ENCODE measurements at regions not wholly inside any gene's neighbourhood (a gene's known extent, or its start where the extent isn't known, plus 50 kb on each side); places are given as distances from the start of the nearest gene placed in this dataset.

DNA sequence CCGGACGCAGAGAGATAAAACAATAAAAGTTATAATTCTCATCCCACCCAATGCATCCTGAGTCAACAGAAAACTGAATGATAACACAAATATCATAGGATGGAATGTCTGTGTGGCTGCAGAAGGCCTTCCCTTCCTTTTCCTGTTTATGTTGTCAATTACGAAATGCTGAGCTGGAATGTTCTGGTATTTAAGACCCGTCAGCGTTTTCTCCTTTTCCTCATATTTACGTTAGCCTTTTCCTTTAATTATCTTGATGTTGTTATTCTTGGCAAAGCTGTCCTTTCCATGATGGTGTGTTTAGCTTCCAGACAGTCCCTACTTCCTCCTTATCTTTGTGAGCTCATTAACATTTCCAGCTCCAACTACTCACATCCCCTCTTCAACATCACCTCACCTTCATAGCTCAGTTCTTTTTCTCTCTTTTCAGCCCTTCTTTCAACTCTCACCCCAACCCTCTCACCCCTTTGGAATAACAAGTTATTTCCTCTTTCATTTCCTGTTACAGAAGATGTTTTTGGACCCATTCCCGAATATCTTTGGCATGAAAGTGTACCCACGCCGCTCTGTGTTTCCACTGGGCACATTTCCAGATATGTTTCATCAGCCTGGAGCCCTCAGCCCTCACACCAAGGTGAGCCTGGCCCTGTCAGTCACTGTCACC, 221.6 kb downstream of the NR2F1-AS1 start:
- Histone ChIP-seq H3F3A (ENCODE audit: insufficient read depth, low read length) (no peaks in the 10 kb centered on the region), H3K36me3 (ENCODE audit: insufficient read depth, low read length) (no peaks in the 10 kb centered on the region), H3K9me3 (ENCODE audit: low read length) (no peaks in the 10 kb centered on the region), H3K27me3 (ENCODE audit: insufficient read depth, low read length) (no peaks in the 10 kb centered on the region; the same call in 1 of the 2 replicates), H3K4me1 (ENCODE audit: insufficient read depth, low read length, severe bottlenecking) (no peaks in the 10 kb centered on the region), H2AFZ (ENCODE audit: low read length) (no peak overlapping the region), H3K27ac (ENCODE audit: low read depth, low read length, poor library complexity, severe bottlenecking) (no peak overlapping the region), H3K79me2 (ENCODE audit: insufficient read depth, low read length) (no peaks in the 10 kb centered on the region), H3K4me2 (ENCODE audit: low read length) (no peak overlapping the region), H4K20me1 (ENCODE audit: insufficient read depth, low read length) (no peaks in the 10 kb centered on the region), H3K9ac (ENCODE audit: low read length) (no peak overlapping the region), H3K9me2 (ENCODE audit: low read depth, low read length) (no peaks in the 10 kb centered on the region), H3K4me3 (ENCODE audit: low read depth, low read length, poor library complexity, severe bottlenecking) (no peak overlapping the region)
- no peak for TF ChIP-seq EZH2 (IDR thresholded peaks at IDR 0.05; ENCODE audit: borderline replicate concordance, low read length)
- TF ChIP-seq, protein P1, sequence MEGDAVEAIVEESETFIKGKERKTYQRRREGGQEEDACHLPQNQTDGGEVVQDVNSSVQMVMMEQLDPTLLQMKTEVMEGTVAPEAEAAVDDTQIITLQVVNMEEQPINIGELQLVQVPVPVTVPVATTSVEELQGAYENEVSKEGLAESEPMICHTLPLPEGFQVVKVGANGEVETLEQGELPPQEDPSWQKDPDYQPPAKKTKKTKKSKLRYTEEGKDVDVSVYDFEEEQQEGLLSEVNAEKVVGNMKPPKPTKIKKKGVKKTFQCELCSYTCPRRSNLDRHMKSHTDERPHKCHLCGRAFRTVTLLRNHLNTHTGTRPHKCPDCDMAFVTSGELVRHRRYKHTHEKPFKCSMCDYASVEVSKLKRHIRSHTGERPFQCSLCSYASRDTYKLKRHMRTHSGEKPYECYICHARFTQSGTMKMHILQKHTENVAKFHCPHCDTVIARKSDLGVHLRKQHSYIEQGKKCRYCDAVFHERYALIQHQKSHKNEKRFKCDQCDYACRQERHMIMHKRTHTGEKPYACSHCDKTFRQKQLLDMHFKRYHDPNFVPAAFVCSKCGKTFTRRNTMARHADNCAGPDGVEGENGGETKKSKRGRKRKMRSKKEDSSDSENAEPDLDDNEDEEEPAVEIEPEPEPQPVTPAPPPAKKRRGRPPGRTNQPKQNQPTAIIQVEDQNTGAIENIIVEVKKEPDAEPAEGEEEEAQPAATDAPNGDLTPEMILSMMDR (IDR thresholded peaks at IDR 0.05; ENCODE audit: low read length), result no peak

DNA sequence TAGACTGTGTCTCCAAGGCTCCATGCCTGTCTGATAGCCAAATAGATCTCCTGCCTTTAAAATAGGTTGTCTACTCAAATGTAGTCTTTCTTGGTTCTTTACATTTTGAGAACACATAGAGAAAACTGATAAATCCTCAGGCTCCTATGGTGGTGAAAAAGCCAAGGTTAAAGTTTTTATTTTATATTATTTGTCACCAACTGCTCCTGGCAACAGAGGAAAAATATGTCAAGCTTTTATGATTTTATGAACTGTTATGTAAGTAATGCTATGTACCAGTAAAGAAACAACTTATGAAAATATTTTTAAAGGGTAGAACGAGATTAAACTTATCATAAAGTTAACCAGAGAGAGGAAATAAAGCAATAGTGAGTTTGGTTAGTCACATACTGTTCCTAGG, 222.8 kb downstream of the NR2F1-AS1 start:
- H2AFZ ChIP-seq (ENCODE audit: low read length), result no peak overlapping the region
- H3F3A ChIP-seq (ENCODE audit: insufficient read depth, low read length), result no peaks in the 10 kb centered on the region
- H3K36me3 ChIP-seq (ENCODE audit: insufficient read depth, low read length), result no peaks in the 10 kb centered on the region
- H3K4me1 ChIP-seq (ENCODE audit: insufficient read depth, low read length, severe bottlenecking), result no peaks in the 10 kb centered on the region
- H3K27me3 ChIP-seq (ENCODE audit: insufficient read depth, low read length), result no peaks in the 10 kb centered on the region
- no peak overlapping the region for H3K4me3 ChIP-seq (ENCODE audit: low read depth, low read length, poor library complexity, severe bottlenecking)
- H3K9me3 ChIP-seq (ENCODE audit: low read length), result no peaks in the 10 kb centered on the region
- no peak overlapping the region for H3K4me2 ChIP-seq (ENCODE audit: low read length)
- TF ChIP-seq, protein P1 (IDR thresholded peaks at IDR 0.05; ENCODE audit: low read length), result no peak
- TF ChIP-seq EZH2 (IDR thresholded peaks at IDR 0.05; ENCODE audit: borderline replicate concordance, low read length), result no peak
- H3K9me2 ChIP-seq (ENCODE audit: low read depth, low read length), result no peaks in the 10 kb centered on the region
- H3K27ac ChIP-seq (ENCODE audit: low read depth, low read length, poor library complexity, severe bottlenecking), result no peak overlapping the region
- no peaks in the 10 kb centered on the region for H3K79me2 ChIP-seq (ENCODE audit: insufficient read depth, low read length)
- H3K9ac ChIP-seq (ENCODE audit: low read length), result no peak overlapping the region
- H4K20me1 ChIP-seq (ENCODE audit: insufficient read depth, low read length), result no peaks in the 10 kb centered on the region

DNA sequence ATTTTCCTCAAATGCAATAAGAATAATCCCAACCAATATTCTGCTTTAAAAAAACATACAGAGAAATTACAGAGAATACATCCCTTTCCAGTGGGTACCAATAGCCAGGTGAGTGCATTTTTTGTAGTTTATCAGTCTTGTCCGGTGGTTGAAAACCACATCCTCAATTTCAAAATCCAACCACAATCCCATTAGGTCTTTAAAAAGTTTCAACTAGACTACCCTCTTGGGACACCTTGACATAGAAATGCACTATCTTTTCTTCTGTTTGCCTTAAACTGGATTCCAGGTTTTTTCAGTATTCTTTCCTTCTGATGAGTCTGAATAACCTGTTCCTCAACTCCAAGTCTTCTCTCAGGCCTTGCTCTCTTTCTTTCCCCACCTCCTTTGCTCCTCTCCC, 223.3 kb downstream of the NR2F1-AS1 start:
- Histone ChIP-seq H3K9ac (ENCODE audit: low read length) (no peak overlapping the region), H3K27ac (ENCODE audit: low read depth, low read length, poor library complexity, severe bottlenecking) (no peak overlapping the region), H3K4me3 (ENCODE audit: low read depth, low read length, poor library complexity, severe bottlenecking) (no peak overlapping the region), H3F3A (ENCODE audit: insufficient read depth, low read length) (no peaks in the 10 kb centered on the region), H3K9me3 (ENCODE audit: low read length) (no peaks in the 10 kb centered on the region), H3K4me2 (ENCODE audit: low read length) (no peak overlapping the region), H3K79me2 (ENCODE audit: insufficient read depth, low read length) (no peaks in the 10 kb centered on the region), H3K36me3 (ENCODE audit: insufficient read depth, low read length) (no peaks in the 10 kb centered on the region), H2AFZ (ENCODE audit: low read length) (no peak overlapping the region), H4K20me1 (ENCODE audit: insufficient read depth, low read length) (no peaks in the 10 kb centered on the region), H3K4me1 (ENCODE audit: insufficient read depth, low read length, severe bottlenecking) (no peaks in the 10 kb centered on the region), H3K27me3 (ENCODE audit: insufficient read depth, low read length) (no peaks in the 10 kb centered on the region), H3K9me2 (ENCODE audit: low read depth, low read length) (no peaks in the 10 kb centered on the region)
- TF ChIP-seq EZH2 (IDR thresholded peaks at IDR 0.05; ENCODE audit: borderline replicate concordance, low read length), result no peak
- TF ChIP-seq, protein P1 (IDR thresholded peaks at IDR 0.05; ENCODE audit: low read length), result no peak

Measured in OCI-LY1 (cell line).